Activated naive CD4-positive, alpha-beta T cell treated with anti-CD3 and anti-CD28 coated beads for 36 hours (primary cell): ENCODE measurements at regions not wholly inside any gene's neighbourhood (a gene's known extent, or its start where the extent isn't known, plus 50 kb on each side); places are given as distances from the start of the nearest gene placed in this dataset.

Source experiments
- CTCF ChIA-PET: fragments of 350-600 bp; sonication (Branson Sonifier 250); formaldehyde crosslinking; loops from one replicate; lab custom pipeline; 2021; ENCODE audit warnings: antibody characterized with exemption; lab: Charles Lee
- DNase-seq: peaks from one replicate; pipeline ENCODE4 v3.0.0-alpha.2; 2020
- H3K27ac Mint-ChIP-seq: one replicate; pipeline ENCODE4 v1.8.0; 2021; ENCODE audit warnings: mild to moderate bottlenecking, mixed read lengths
- H3K27me3 Mint-ChIP-seq: one replicate; pipeline ENCODE4 v1.8.0; 2021; ENCODE audit warnings: low read depth, mixed read lengths
- H3K36me3 Mint-ChIP-seq: one replicate; pipeline ENCODE4 v1.8.0; 2021; ENCODE audit warnings: low read depth, mixed read lengths
- H3K4me1 Mint-ChIP-seq: one replicate; pipeline ENCODE4 v1.8.0; 2021; ENCODE audit warnings: low read depth, mixed read lengths
- H3K4me3 Mint-ChIP-seq: one replicate; pipeline ENCODE4 v1.8.0; 2021; ENCODE audit warnings: mild to moderate bottlenecking, moderate library complexity, mixed read lengths
- H3K9me3 Mint-ChIP-seq: one replicate; pipeline ENCODE4 v1.8.0; 2021; ENCODE audit warnings: mixed read lengths
- intact Hi-C: fragments of 100-400 bp; cut with micrococcal nuclease; formaldehyde crosslinking; loops from one replicate; pipeline ENCODE4 v1.15.1; 2023

DNA sequence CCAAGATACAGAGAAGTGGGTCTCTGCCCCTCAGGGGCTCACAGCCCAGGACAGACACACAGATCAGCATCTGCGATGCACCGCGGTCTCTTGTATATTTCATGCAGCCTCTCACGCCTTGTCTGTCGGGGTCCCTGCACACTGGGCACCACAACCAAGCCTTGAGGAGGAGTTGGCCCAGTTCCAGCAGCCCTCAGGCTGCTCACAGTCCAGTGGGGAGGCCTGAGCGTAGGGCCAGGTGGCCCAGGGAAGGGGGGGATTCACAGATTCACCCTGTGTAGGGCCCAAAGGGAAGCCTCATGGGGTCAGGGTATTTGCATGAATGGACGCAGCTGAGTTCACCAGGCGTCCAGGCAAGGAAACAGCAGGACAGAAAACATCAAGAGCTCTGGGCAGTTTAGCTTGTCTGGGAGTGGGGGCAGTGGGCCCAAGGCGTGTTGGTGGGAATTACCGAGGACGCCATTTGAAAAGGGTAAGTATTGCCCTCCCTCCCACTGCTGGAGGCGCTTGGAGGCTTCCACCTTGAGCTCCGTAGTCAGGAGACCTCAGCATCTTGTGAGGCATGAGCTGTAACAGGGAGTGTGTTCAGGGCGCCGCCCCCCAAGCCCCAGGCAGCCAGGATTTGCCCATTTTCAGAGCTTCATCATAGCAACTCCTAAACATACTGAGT lies 129.1 kb upstream of the CHST15 start:
- no peak for DNase-seq
- H3K4me3 Mint-ChIP-seq: no peak overlapping the region
- H3K27ac Mint-ChIP-seq: no peak overlapping the region
- intact Hi-C loops: loop anchor here (10.0 kb wide), 3 partner anchors 128 to 1808 kb away; partner anchors contain the start of gene CHST15
- no peaks in the 10 kb centered on the region for H3K27me3 Mint-ChIP-seq
- H3K4me1 Mint-ChIP-seq: no peaks in the 10 kb centered on the region
- no peaks in the 10 kb centered on the region for H3K36me3 Mint-ChIP-seq
- CTCF ChIA-PET: interaction anchor here (1.3 kb wide), 1 partner anchor 51 kb away, joined by 3 read pairs; no protein-coding TSS in a partner anchor
- peaks cover 5% of the 10 kb centered on the region for H3K9me3 Mint-ChIP-seq

DNA sequence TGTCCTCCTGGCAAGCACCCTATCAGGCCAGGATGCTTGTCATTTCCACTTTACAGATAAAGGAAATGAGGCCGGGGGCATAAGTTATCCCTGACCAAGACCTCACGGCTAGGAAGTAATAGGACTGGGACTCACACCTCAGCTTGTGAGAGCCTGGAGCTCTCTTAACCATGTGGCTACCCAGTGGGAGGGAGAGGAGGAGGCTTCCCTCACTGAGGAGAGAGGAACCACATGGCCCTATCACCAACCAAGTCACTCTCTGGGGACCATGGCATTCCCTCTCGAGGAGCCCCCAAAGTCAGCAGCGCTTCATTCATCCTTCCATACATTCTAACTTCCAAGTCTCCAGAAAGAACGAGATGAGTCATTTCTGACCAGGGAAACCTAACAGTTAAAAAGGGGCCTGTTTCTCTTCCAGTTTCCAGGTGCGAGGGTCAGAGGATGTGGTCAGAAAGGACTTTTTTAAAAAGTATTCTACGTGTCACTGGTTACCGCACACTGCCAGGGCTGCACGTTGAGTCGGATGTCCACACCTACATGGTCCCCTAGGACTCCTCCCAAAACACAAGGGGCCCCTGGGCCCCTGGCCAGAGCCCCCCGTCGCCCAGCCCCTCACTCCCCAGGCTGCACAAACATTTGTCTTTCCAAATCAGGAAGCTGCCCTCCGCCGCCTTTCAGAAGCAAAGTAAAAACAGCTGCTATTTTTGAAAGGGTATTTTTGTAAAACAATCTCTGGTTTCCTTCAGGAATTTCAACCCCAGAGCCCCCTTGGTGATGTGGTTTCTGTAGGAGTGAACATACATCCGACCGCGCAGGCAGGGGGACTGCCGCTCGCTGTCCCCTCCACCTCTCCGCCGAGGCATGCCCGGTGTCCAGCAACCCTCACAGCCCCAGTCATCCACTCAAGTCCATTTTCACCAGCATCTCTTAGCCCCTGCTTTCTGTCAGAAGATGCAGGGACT lies 128.2 kb upstream of the CHST15 start:
- Mint-ChIP-seq H3K4me3 (no peak overlapping the region), H3K27me3 (no peaks in the 10 kb centered on the region), H3K9me3 (no peaks in the 10 kb centered on the region), H3K4me1 (no peaks in the 10 kb centered on the region), H3K27ac (no peak overlapping the region), H3K36me3 (no peaks in the 10 kb centered on the region)
- CTCF ChIA-PET: interaction anchor here (1.1 kb wide), 1 partner anchor 227 kb away, joined by 3 read pairs; no protein-coding TSS in a partner anchor
- no peak for DNase-seq
- intact Hi-C loops: loop anchor here (10.0 kb wide), 3 partner anchors 127 to 1807 kb away; partner anchors contain the start of gene CHST15

DNA sequence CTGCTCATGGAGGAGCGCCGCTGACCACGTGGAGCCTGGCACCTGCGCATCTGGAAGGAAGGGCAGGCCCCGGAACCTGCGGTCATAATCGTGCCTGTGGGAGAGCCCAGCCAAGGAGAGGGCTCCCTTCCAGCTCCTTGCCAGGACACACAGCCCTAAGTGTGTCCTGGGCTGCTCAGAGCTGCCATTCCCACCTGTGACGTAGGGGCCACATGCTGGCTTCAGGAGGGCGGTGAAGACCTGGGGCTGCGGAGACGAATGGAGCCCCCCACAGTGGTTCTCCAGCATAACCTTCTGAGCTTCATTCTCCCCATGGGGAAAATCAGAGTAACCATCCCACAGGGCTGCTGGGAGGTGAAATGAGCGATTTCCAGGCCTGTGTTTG lies 127.6 kb upstream of the CHST15 start:
- Mint-ChIP-seq H3K4me3 (no peak overlapping the region), H3K36me3 (no peaks in the 10 kb centered on the region), H3K4me1 (no peaks in the 10 kb centered on the region), H3K9me3 (no peaks in the 10 kb centered on the region), H3K27ac (no peak overlapping the region), H3K27me3 (no peaks in the 10 kb centered on the region)
- no peak for DNase-seq
- CTCF ChIA-PET: interaction anchor here (1.1 kb wide), 1 partner anchor 226 kb away, joined by 3 read pairs; no protein-coding TSS in a partner anchor
- intact Hi-C loops: loop anchor here (10.0 kb wide), 3 partner anchors 126 to 1806 kb away; partner anchors contain the start of gene CHST15

DNA sequence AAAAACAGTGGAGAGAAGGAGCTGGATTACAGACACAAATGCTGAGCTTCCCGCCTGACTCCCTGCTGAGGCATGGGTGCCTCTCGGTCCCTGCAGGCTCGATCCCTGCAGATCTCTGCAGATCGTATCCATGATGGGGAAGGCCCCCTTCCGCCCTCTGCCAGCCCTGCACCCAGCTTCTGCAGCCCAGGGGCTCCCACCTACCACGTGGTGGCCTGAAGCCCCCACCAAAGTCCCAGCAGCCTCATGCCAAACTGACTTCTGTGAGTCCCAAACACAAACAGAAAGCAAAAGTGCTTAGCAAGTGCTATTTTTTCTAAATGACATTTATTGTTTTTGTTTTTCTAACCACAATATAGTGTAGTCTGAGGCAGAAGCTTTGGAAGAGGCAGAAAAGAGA lies 127.1 kb upstream of the CHST15 start:
- CTCF ChIA-PET: interaction anchor here (0.6 to 1.1 kb wide), 2 partner anchors 168 to 226 kb away, joined by 3 read pairs; no protein-coding TSS in a partner anchor
- no peaks in the 10 kb centered on the region for H3K36me3 Mint-ChIP-seq
- no peaks in the 10 kb centered on the region for H3K27me3 Mint-ChIP-seq
- no peak for DNase-seq
- intact Hi-C loops: loop anchor here (10.0 kb wide), 3 partner anchors 126 to 1806 kb away; partner anchors contain the start of gene CHST15
- no peaks in the 10 kb centered on the region for H3K4me1 Mint-ChIP-seq
- H3K9me3 Mint-ChIP-seq: no peaks in the 10 kb centered on the region
- no peak overlapping the region for H3K27ac Mint-ChIP-seq
- H3K4me3 Mint-ChIP-seq: no peak overlapping the region

DNA sequence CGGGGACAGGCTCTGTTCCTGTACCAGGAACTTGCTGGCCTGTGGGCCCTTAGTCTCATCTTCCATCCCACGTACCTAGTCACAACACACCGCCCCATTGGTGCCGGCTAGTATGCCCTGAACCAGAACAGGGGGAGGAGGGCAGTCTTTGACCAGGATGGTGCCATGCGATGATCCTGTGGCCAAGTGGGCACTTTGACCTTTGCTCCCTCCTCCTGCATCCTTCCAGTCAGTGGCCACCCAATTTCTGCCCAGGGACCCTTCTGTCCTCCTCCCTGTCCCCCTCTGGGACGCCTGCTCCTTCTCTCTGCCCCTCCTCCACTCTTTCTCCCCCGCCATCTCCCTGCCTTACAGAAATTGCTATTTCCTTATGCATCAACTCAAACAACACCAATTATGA lies 126.3 kb upstream of the CHST15 start:
- H3K4me3 Mint-ChIP-seq: no peak overlapping the region
- intact Hi-C loops: loop anchor here (10.0 kb wide), 3 partner anchors 125 to 1805 kb away; partner anchors contain the start of gene CHST15
- H3K4me1 Mint-ChIP-seq: no peaks in the 10 kb centered on the region
- no peaks in the 10 kb centered on the region for H3K36me3 Mint-ChIP-seq
- DNase-seq: no peak
- no peaks in the 10 kb centered on the region for H3K9me3 Mint-ChIP-seq
- no peaks in the 10 kb centered on the region for H3K27me3 Mint-ChIP-seq
- no peak overlapping the region for H3K27ac Mint-ChIP-seq
- CTCF ChIA-PET: interaction anchor here (1.0 kb wide), 1 partner anchor 169 kb away, joined by 3 read pairs; no protein-coding TSS in a partner anchor

DNA sequence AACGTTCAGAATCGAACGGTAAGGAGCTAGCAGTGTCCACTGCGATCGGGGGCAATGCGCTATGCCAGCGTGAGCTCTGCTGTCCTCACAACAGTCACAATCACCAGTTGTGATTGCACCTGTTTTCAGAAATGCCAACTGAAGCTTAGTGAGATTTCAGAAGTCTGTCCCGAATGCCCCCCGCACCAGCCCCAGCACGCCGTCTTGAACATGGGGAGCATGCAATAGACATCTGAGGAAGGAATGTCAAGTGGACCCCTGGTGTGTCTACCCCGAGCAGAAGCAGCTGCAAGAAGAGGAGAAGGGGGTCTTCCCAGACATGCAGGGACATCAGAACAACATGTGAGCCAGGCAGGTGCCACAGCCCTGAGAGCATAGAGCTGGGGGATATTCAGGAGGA lies 125.7 kb upstream of the CHST15 start:
- no peak overlapping the region for H3K4me3 Mint-ChIP-seq
- intact Hi-C loops: no loop called here
- no peaks in the 10 kb centered on the region for H3K9me3 Mint-ChIP-seq
- H3K36me3 Mint-ChIP-seq: no peaks in the 10 kb centered on the region
- CTCF ChIA-PET: interaction anchor here (1.0 kb wide), 1 partner anchor 170 kb away, joined by 3 read pairs; no protein-coding TSS in a partner anchor
- no peak for DNase-seq
- no peaks in the 10 kb centered on the region for H3K4me1 Mint-ChIP-seq
- H3K27ac Mint-ChIP-seq: no peak overlapping the region
- no peaks in the 10 kb centered on the region for H3K27me3 Mint-ChIP-seq

DNA sequence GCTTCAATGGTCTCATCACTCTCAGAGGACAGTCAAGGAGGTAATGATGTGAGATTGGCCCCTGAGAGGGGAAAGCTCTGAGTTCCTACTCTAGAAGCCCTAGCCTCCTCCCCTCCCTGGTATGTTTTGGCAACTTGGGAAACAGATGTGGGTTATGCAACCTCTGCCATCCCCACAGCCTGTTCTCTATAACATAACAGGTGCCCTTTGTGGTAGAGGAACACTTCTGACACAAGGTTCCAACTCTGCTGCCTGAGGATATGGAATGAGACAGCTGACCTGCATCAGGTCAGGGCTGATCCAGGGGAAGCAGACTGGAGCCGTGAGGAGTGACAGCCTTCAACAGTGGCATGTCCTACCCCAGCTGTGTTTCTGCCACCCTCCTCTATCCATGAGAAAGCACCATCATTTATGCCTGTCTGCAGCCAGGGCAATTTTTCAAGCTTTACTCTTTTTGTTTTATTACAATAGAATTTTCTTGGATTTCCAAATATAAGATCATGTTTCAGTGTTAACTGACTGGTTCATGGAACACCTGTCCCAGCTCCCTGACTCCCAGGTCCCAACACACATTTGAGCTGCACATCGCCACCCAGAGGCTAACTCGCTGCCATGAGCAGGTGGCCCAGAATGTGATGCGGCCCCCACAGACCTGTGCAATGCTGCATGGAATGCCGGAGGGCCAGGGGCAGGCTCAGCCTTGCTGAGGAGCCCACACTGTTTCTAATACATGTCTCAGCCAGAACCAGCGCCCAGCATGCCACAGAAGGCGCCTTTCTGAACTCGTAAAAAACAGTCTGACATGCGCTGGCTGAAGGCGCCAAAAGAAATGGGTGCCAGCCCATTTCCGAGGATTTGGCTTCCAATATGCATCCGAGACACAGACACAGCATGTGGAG lies 124.8 kb upstream of the CHST15 start:
- Mint-ChIP-seq H3K4me1 (no peaks in the 10 kb centered on the region), H3K4me3 (no peak overlapping the region), H3K27ac (no peak overlapping the region), H3K27me3 (no peaks in the 10 kb centered on the region), H3K36me3 (no peaks in the 10 kb centered on the region), H3K9me3 (no peaks in the 10 kb centered on the region)
- no peak for DNase-seq
- intact Hi-C loops: no loop called here
- CTCF ChIA-PET: interaction anchor here (1.2 kb wide), 1 partner anchor 34 kb away, joined by 3 read pairs; no protein-coding TSS in a partner anchor

DNA sequence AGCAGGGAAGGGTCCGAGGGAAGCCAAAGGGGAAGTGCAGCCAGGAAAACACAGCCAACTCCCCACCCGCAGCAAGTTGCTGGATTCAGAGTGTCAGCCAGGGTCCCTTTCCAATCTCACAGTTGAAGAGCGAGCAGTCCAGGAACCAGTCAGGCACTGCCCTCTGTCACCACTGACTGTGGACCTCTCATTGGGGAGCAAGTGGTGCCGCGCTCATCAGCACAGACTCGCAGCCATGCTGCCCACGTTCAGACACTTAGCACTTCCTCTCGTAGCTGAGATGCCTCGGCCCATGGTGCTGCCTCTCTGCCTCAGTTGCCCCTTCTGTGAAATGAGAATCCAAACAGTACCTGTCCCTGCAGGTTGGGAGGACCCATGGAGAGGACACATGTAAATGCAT lies 123.6 kb upstream of the CHST15 start:
- intact Hi-C loops: no loop called here
- no peak for DNase-seq

DNA sequence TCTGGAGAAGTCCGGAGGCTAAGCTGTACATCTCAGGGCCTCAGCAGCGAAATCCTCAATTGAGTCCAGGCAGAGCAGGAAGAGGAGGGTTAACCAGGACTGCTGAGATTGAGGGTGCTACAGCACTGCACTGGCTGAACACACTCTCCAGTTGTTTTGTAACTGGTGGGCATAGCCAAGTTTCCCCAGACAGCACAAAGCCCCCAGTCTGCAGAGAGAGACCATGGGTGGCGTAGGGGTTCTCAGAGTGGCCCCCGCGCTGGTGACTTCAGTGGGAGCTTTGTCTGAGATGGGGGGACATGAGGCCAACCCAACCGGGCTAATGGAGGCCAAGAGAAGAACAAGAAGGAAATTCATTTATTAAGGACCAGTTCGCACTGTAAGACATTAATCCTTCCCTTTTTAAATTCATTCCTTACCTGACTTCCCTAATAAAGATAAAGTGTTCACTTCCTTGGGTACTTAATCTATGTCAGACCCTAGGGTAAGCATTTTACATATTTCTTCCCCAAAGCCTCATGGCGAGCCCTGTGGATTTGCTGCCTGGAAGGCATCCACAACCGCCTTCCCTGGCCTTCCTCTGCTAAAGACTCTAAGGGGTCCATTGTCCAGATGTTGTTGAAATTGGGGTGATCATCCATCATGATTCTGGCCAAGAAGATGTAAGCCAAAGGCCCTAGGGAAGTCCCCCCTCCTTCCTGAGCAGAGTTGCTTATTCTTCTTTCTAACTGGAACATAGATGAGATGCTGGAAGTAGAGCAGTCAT lies 121.4 kb upstream of the CHST15 start:
- intact Hi-C loops: no loop called here

More for the DNA sequence above, 123.6 kb upstream of the CHST15 start:
- no peaks in the 10 kb centered on the region for H3K27me3 Mint-ChIP-seq
- H3K36me3 Mint-ChIP-seq: no peaks in the 10 kb centered on the region
- CTCF ChIA-PET: interaction anchor here (0.6 to 1.2 kb wide), 2 partner anchors 35 to 75 kb away, joined by 3 to 4 read pairs; no protein-coding TSS in a partner anchor
- no peaks in the 10 kb centered on the region for H3K9me3 Mint-ChIP-seq
- no peaks in the 10 kb centered on the region for H3K4me1 Mint-ChIP-seq
- no peak overlapping the region for H3K4me3 Mint-ChIP-seq
- H3K27ac Mint-ChIP-seq: no peak overlapping the region

DNA sequence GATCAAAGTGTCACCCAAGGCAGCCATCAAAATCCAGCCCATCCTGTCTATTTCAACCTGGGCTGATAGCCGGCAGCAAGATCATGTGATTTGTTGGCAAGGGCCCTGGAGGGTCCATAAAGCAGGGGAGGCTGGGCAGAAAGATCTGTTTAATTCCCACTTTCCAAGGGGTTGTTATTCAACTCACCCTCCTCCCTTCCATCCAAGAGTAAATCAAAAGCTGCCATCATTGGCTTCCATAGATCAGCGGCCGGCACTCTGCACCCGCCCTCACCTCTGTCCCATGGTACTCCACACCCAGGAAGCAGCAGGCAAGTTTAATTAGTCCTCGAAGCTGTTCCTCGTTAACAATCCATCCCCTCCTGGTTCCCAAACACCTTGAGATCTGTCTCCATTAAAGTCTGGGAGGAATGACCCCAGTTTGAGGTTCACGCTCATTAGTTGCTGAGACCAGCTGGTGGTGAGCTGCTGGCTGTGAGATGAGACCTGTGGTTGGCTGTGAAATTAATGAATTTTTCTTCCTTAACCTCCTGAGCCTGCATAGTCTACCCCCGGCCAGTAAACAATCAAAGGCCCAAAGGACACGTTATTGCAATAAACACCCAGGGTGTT lies 120.6 kb upstream of the CHST15 start:
- H3K4me3 Mint-ChIP-seq: no peak overlapping the region

More for the DNA sequence above, 121.4 kb upstream of the CHST15 start:
- CTCF ChIA-PET: interaction anchor here (0.9 kb wide), 1 partner anchor 174 kb away, joined by 3 read pairs; no protein-coding TSS in a partner anchor
- Mint-ChIP-seq H3K9me3 (peaks cover 1% of the 10 kb centered on the region), H3K36me3 (no peaks in the 10 kb centered on the region), H3K27ac (no peak overlapping the region), H3K27me3 (no peaks in the 10 kb centered on the region), H3K4me3 (no peak overlapping the region), H3K4me1 (no peaks in the 10 kb centered on the region)
- DNase-seq: no peak

More for the DNA sequence above, 120.6 kb upstream of the CHST15 start:
- no peaks in the 10 kb centered on the region for H3K27me3 Mint-ChIP-seq
- CTCF ChIA-PET: interaction anchor here (0.9 kb wide), 1 partner anchor 175 kb away, joined by 3 read pairs; no protein-coding TSS in a partner anchor
- no peaks in the 10 kb centered on the region for H3K36me3 Mint-ChIP-seq
- no peak for DNase-seq
- H3K4me1 Mint-ChIP-seq: no peaks in the 10 kb centered on the region
- peaks cover 1% of the 10 kb centered on the region for H3K9me3 Mint-ChIP-seq
- intact Hi-C loops: no loop called here
- no peak overlapping the region for H3K27ac Mint-ChIP-seq
